Heart right ventricle (tissue), 16 donors: ENCODE measurements at regions not wholly inside any gene's neighbourhood (a gene's known extent, or its start where the extent isn't known, plus 50 kb on each side); places are given as distances from the start of the nearest gene placed in this dataset.

ENCODE experiments used
- ATAC-seq, 8 donors: fragments of 200-7000 bp; cut with Tn5 transposase; one replicate each; pipeline ENCODE4 v1.9.1; 2020; ENCODE audit warnings: mild to moderate bottlenecking in 8 of 8, moderate library complexity in 8 of 8, moderate number of reproducible peaks in 1 of 8
- DNase-seq, 2 donors: peaks; one replicate each; pipeline ENCODE4 v3.0.0-alpha.2; 2020
- H3K27ac ChIP-seq, 10 donors: fragments of 200-600 bp; sonication (generic) in 2 of 10; one replicate each; pipeline versions ENCODE4 v1.5.0 to v1.8.0; 2020 to 2022; ENCODE audit warnings: mild to moderate bottlenecking in 3 of 10
- H3K27me3 ChIP-seq, 7 donors: fragments of 200-600 bp; one replicate each; pipeline ENCODE4 v1.8.0; 2021 to 2022; ENCODE audit warnings: mild to moderate bottlenecking in 2 of 7
- H3K36me3 ChIP-seq, 9 donors: fragments of 200-600 bp; sonication (generic) in 1 of 9; one replicate each; pipeline versions ENCODE4 v1.5.0 to v1.8.0; 2020 to 2022; ENCODE audit warnings: mild to moderate bottlenecking in 2 of 9
- H3K4me1 ChIP-seq, 9 donors: fragments of 200-600 bp; sonication (generic) in 1 of 9; one replicate each; pipeline versions ENCODE4 v1.5.0 to v1.8.0; 2020 to 2022; ENCODE audit warnings: mild to moderate bottlenecking in 4 of 9
- H3K4me3 ChIP-seq, 10 donors: fragments of 200-600 bp; sonication (generic) in 2 of 10; one replicate each; pipeline versions ENCODE4 v1.5.0 to v1.8.0; 2020 to 2022; ENCODE audit warnings: mild to moderate bottlenecking in 7 of 10, moderate library complexity in 2 of 10
- H3K9me3 ChIP-seq, 11 donors: fragments of 200-600 bp in 10 of 11; sonication (generic) in 2 of 11; one replicate each; pipeline versions ENCODE4 v1.5.0 to v1.8.0; 2013 to 2022; ENCODE audit warnings: mild to moderate bottlenecking in 2 of 11, control low read depth in 1 of 11, moderate library complexity in 1 of 11
- CTCF ChIP-seq, 9 donors: fragments of 200-600 bp; sonication (generic) in 2 of 9; IDR thresholded peaks; one replicate each; pipeline versions ENCODE4 v1.5.0 to v1.8.0; 2021 to 2022; ENCODE audit warnings: antibody characterized with exemption in 9 of 9, mild to moderate bottlenecking in 5 of 9, moderate library complexity in 1 of 9
- WGBS, 2 donors: extraction: QIAGEN DNeasy Blood & Tissue Kit; methylation state at CpG; one replicate each; pipeline ENCODE4 v1.1.7; 2013; ENCODE audit warnings: inconsistent platforms in 1 of 2; 5-methylcytosine and 5-hydroxymethylcytosine counted together
- intact Hi-C, 10 donors: fragments of 100-400 bp; cut with DNase I; formaldehyde crosslinking; loops; one replicate each; pipeline versions ENCODE4 v1.11.1 to v1.14.2; 2022
- donor health status: Arrhythmogenic right ventricular cardiomyopathy.
- donor health status: ischemic (EF 13 %, LVEDD 7.1; RV severe dilation, severe dysfunction).
- donor health status: healthy with polysubstance abuse.
- donor health status: DM: no; HTN: yes; CAD: no.
- donor health status: DM: no; HTN: no; CAD: no.
- donor health status: ischemic (EF 25% LVEDD 6.9; RV normal size, moderate dysfunction).
- donor health status: ischemic (EF 25% LVEDD 5.7; RV mildly dilated, moderate dysfunction).
- donor health status: healthy.
- donor health status: DM: yes; HTN: yes; CAD: no.
- donor health status: Ischemic cardiomyopathy.
- donor health status: ischemic (EF 35%, LVEDD 5.7; RV mildly dilated, moderate dysfunction).
- donor health status: nonischemic (EF 11% LVEDD 7.7; RV severe dilation, severe dysfunction).
- donor health status: DM: yes; HTN: yes; CAD: no.
- donor health status: PGD.
- donor health status: ischemic (EF 29% LVEDD 5.4; RV normal size, mild dysfunction).
- donor health status: nonischemic (EF 23%, LVEDD 6.1; RV moderate dilation, normal function).

GRCh38 chr1:171426645-171427044, 58.7 kb upstream of the PRRC2C start:
- TF ChIP-seq CTCF (IDR thresholded peaks at IDR 0.05) = no peak
- no peak overlapping the region for H3K27ac ChIP-seq
- no peak for DNase-seq
- peaks cover 0 to 21% (median 6%) of the 10 kb centered on the region in 9 donors for H3K4me1 ChIP-seq
- 79 to 94% methylated on average over 4 of the region's 4 CpGs for WGBS, 2 donors
- no peaks in the 10 kb centered on the region for H3K36me3 ChIP-seq
- no peaks in the 10 kb centered on the region for H3K27me3 ChIP-seq
- intact Hi-C loops = no loop called here
- peaks cover 0 to 13% (median 3%) of the 10 kb centered on the region in 11 donors for H3K9me3 ChIP-seq
- no peak for ATAC-seq
- H3K4me3 ChIP-seq = no peak overlapping the region

- no peak for TF ChIP-seq CTCF (IDR thresholded peaks at IDR 0.05)
- WGBS, 2 donors = 45 to 49% methylated on average over 4 of the region's 4 CpGs
- peak in 1 of 8 donors; percentile 42 for ATAC-seq
These were observed 57.4 kb upstream of the PRRC2C start for GRCh38 chr1:171427852-171428471.

GRCh38 chr1:171429137-171429536, 56.2 kb upstream of the PRRC2C start:
- H3K4me1 ChIP-seq = peaks cover 0 to 16% (median 6%) of the 10 kb centered on the region in 9 donors
- 96 to 97% methylated on average over 6 of the region's 6 CpGs for WGBS, 2 donors
- no peak overlapping the region for H3K27ac ChIP-seq
- ATAC-seq (no peak), DNase-seq (no peak)
- TF ChIP-seq CTCF (IDR thresholded peaks at IDR 0.05) = no peak
- H3K27me3 ChIP-seq = no peaks in the 10 kb centered on the region
- H3K4me3 ChIP-seq = no peak overlapping the region
- H3K36me3 ChIP-seq = no peaks in the 10 kb centered on the region
- intact Hi-C loops = no loop called here
- H3K9me3 ChIP-seq = peaks cover 0 to 13% (median 3%) of the 10 kb centered on the region in 11 donors

More at GRCh38 chr1:171427852-171428471, 57.4 kb upstream of the PRRC2C start:
- peak overlapping the region in 3 of 10 donors; percentile 25 to 27 (median 26) for H3K27ac ChIP-seq
- no peaks in the 10 kb centered on the region for H3K36me3 ChIP-seq
- H3K4me1 ChIP-seq = peaks cover 0 to 16% (median 6%) of the 10 kb centered on the region in 9 donors
- DNase-seq = no peak
- intact Hi-C loops = no loop called here
- H3K27me3 ChIP-seq = no peaks in the 10 kb centered on the region
- no peak overlapping the region for H3K4me3 ChIP-seq
- H3K9me3 ChIP-seq = peaks cover 0 to 13% (median 3%) of the 10 kb centered on the region in 11 donors

- ATAC-seq = no peak
- Histone ChIP-seq H3K9me3 (peaks cover 0 to 13% (median 3%) of the 10 kb centered on the region in 11 donors), H3K36me3 (no peaks in the 10 kb centered on the region), H3K27ac (no peak overlapping the region), H3K4me1 (peaks cover 0 to 24% (median 11%) of the 10 kb centered on the region in 9 donors), H3K4me3 (no peak overlapping the region), H3K27me3 (no peaks in the 10 kb centered on the region)
- intact Hi-C loops = no loop called here
- WGBS, 2 donors = 80% methylated on average over 2 of the region's 2 CpGs
- DNase-seq = no peak
- TF ChIP-seq CTCF (IDR thresholded peaks at IDR 0.05) = no peak
These were observed 53.3 kb upstream of the PRRC2C start for GRCh38 chr1:171431994-171432393.
